ENCODE measurements at regions not wholly inside any gene's neighbourhood (a gene's known extent, or its start where the extent isn't known, plus 50 kb on each side); places are given as distances from the start of the nearest gene placed in this dataset.

DNA sequence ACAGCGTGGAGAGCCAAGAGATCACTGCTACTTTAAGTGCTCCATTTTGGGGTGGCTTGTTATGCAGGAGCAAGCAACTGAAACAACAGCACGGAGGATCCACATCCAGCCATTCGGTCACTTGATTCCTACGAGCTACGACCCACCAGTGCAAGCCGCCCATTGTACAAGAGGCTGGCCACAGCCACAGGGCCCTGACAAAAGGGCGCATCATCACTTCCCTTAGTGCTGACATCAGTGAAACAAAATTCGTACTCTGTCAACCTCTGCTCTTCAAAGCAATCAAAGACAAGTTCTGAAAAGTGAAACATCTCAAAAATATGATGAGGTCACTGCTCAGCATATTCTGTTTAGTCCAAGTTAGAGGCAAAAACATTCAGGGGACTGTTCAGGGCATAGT, 168.4 kb downstream of the GADD45G start:
- peak in 2 of 3 donors; percentile 22 to 46 for DNase-seq

DNA sequence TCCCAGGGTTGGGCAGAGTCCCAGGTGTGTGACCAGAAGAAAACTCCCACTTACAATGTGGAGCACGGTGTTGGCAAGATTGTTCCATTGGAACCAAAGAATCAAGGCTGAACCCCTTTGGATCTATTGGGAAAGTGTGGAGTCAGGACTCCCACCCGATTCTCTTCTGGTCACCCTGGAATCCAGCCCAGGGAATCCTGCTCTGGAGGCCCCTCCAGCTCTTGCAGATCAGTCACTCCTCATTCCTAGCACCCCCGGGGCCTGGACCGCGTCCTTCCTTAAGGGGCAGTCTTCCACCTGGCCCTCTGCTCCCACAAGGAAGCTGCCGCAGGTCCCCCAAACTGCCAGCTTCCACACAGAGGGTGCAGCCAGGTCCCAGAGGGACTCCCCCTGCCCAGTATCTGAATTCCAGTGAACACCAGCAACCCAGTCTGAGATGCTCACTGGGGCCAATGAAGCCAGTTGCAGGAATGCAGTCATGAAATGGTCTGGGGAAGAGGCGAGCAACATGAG, 170.1 kb downstream of the GADD45G start:
- no peak for DNase-seq

DNA sequence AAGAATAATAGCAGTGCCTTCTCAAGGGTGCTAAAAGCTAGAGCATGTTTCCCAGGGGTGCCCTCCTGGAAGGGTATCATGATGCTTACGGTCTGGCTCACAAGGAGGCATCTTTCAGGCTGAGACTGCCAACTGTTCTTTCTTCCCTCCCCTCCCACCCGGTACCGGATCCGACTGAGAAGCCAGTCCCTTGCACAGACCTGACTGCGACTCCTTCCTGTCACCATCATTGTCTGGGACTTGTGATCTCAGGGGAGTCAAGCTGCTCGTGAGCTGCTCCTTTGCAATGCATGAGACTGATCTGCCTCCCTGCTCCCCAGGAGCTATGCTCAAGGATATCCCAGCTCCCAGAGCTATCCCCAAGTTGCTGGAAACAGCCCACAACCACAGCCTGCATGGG, 170.8 kb downstream of the GADD45G start:
- no peak for DNase-seq

DNA sequence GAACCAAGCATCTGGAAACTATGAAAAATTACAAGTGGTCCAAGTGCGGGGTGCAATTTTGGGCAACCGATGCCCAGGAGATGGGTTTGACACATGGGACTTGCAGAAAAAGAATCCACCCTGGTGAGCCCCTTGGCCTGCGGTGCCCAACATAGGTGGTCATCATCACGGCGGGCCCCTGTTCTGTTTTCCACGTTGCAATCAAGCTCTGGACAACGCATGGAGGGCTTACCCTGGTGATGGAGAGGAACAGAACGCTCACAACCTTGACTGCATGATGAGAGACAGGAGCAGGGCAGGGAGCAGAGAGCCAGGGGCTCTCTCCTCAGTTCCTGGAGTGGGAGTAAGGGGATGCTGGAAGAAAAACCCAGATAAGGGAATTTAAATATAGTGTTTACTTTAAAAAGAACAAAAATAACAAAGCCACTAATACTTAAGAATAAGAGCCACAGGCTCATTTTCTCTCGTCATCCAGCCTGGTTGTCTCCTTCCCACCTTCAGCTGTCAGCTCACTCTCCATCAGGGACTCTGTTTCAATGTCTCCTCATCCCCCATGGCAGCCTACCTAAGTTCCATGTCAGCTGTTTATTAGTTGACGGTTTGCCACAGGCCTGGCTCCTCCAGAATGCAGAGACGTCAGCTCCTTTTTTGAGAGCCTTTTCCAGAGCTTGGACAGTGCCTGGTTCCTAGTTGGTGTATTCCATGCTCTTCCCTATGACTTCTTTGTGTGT, 172.1 kb downstream of the GADD45G start:
- DNase-seq, result no peak

DNA sequence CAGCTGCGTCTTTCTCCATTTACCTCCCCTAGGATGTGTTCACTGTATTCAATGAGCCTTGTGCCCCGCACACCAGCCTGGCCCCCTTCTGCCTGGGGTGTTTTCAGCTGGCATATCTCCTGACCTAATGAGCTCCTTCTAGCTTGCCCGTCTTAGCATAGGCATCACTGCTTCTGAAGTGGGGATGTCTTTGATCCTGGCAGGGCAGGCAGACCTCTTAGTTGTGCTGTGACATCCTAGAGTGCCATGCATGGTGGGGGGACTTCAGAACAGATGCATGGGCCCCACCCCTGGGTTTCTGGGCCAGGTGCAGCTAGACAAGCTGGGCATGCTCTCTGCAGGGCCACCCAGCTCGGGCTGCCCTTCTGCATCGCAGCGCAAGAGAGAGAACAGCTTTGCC, 172.7 kb downstream of the GADD45G start:
- DNase-seq, result no peak

DNA sequence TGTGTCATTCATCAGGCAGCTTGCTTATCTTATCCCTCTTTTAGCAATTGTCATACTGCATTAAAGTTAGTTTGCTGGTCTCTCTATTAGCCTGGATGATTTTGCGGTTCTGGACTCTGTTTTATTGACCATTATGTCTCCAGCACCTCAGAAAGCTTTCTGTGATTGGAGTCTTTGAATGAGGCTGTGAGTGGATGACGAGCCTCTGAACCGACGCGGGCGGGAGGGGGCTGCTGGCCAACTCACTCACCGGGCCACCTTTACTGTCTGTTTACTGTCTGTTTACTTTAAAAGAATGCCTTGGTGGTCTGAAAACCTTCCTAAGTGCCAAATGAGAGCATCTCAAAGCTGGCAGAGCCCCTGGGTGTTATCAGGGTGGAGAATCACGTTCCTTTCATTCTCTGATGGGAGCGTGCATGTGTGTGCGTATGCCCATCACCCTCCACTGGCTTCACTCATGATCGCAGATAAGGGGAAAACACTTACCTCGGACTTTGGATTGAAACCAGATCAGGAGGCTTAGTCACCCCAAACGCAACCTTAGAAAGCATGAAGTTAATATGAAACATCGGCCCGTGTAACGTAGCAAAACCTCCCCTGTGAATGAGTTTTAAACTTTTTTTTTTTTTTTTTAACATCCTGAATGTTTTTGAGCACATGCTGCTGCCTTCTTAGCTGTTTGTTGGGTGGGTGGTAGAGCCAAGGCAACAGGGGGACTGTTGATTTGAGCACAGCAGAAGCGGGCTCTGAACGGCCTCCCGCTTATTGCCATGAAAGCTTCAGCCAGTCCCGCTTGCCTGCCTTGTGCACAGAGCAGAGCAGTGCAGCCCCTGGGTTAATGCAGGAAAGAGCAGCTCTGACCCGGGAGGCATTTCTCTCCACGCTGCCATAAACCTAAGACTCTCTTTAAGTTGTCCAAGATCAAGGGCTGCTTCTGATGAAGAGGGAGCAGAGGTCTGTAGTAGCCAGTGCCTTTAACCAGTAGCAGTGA, 173.6 kb downstream of the GADD45G start:
- DNase-seq, result no peak

DNA sequence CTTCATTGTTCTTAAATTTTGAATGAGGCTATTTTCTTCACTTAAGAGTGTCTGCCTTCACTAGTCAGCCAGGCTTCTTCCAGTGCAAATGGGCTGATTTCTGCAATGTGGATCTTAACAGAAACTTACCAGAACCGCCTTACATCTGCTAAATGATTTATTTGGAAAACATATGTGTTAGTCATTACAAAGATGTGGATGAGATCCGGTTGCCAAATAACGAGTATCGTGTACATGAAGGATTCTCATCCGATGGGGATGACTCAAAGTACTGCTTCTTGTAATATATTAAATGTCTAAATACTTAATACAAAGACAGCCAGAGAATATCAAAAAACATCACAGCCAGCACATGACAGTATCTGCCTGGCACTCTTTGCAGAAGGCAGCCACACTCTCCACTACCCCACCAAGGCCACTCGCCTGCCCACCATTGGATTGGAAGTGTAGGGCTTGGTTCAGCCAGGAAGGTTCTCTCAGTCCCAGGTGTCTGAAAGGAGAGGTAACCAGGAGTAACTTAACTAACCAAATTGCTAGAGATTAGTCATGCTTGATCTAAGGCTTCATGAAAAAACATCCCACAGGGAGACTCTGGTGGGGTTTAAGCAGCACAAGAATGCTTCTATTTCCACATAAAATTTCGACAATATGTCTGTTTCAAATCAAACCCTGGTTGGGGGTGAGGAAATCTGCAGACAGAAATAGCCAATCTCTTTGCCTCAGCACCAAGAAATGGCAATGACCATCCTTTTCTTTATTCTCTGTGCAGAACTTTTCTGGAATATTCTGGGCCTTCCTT, 174.8 kb downstream of the GADD45G start:
- DNase-seq, result no peak

DNA sequence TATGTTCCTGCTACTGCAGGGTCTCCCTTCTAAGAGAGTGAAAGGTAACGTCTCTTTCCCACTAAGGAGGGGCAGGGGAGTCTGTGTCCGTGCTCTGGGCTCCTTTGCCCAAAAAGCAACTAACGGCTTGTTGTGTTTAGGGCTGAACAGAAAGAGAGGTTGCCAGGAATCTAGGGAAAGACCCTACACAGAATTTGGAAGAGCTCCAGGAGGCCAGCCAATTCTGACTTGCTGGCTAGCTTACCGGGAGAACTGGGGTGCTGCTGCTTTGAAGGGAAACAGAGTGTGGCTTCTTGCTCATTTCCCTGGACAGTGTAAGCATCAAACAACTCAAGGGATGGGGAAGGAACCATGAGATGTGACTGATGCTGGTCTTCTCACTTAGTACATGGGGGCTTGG, 176.1 kb downstream of the GADD45G start:
- no peak for DNase-seq

DNA sequence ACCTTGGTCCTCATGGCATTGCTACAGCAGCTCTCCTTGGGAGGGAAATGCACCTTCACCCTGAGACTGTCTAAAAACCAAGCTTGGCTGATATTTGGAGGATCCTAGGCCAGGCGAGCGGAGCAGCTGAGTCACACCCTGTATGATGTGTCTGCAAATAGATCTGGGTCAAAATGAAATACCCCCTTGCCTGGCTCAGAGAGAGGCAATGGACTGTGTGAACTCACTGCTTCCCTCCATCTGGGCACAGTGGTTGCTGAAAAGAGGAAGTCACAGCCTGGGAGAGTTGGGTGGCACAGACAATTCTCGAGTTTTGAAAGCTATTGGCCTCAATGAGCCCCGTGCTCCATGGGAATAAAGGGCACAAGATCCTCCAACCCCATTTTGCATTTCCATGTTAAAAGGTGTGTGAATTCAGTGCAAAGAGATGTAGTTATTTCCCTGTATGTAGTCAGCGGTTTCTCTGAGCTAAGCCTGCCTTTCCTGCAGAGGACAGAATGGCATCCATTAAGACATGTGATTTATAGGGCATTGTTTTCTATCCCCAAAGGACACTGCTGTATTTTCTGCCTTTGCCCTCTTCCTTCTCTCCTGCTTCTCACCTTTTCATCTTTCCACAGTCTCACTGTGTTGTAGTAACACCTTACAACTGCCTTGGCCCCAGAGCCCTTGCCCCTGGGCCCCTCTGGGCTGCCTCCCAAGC, 177.2 kb downstream of the GADD45G start:
- DNase-seq, result peak; percentile 85 to 94 (median 86)

DNA sequence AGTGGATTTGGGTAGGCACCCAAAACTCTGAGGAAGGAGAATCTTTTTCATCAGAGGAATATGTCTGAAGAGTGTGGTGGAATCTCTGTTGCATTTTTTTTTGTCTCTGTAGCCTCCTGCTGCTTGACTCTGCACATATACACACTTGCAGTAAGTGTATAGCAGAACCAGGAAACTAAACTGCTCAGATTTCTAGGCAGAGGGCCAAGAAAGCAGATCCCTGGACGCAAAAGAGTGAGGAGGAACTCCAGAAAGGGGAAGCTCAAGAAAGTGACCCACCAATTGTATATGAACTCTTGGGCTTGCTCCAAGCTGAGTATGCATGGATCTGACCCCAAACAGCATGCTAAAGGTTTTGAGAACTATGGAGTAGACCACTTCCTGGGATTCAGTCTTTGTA, 181.8 kb downstream of the GADD45G start:
- peak; percentile 82 to 88 (median 87) for DNase-seq

DNA sequence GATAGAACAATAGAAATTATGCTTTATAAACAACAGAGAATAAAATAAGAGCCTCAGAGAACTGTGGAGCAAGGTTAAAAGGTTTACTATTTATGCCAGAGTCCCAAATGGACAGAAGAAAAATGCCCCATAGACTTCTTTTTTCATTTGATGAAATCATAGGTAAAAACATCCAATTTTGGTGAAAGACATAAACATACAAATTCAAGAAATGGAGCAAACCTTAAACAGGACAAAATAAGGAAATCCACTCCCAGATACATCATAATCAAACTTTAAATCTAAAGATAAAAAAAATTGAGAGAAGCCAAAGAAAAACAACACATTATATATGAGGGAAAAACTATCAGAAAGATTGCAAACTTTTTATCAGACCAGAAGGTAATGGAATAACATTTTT, 182.8 kb downstream of the GADD45G start:
- DNase-seq, result no peak

DNA sequence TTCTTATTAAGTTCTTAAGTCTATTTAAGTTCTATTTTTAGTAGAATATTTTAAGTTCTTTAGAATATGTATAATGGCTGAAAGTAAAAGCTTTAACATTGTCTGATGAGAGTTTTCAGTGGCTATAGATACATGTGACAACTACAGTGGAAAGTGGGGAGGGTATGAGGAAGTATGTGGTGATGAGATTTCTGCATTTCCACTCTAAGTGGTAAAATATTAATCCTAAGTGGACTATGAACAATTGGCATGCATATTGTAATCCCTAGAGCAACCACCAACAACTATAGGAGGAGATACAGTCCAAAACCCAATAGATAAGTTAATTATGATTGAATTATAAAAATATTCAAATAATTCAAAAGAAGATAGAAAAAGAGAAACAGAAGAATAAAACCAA, 183.6 kb downstream of the GADD45G start:
- peak in 2 of 3 donors; percentile 34 to 41 for DNase-seq

DNA sequence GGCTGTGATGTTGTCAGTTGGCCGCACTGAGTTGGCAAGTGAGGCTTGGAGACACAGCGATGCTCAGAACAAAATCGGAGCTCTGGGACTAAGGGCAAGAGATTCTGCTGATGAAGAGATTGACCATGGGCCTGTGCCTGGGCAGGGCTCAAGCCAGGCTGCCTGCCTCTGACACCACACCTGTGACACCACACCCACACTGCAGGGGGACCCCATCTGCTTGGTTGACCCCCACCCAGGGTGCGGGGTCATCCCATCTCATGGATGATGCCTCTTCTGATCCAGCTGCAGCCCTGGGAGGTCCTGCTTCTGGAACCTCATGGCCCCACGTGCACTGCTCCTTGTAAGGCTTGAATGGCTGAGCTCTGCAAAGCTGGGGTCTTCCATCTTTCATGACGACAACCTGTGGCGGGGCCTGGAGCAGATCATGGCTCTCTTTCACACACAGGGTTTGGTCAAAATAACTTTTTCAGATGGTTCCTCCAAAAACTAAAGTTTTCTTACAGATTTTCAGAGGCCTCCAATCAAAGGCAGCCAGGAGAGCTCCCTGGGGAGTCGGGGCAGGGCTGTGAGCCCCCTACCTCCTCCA, 185.2 kb downstream of the GADD45G start:
- no peak for DNase-seq

DNA sequence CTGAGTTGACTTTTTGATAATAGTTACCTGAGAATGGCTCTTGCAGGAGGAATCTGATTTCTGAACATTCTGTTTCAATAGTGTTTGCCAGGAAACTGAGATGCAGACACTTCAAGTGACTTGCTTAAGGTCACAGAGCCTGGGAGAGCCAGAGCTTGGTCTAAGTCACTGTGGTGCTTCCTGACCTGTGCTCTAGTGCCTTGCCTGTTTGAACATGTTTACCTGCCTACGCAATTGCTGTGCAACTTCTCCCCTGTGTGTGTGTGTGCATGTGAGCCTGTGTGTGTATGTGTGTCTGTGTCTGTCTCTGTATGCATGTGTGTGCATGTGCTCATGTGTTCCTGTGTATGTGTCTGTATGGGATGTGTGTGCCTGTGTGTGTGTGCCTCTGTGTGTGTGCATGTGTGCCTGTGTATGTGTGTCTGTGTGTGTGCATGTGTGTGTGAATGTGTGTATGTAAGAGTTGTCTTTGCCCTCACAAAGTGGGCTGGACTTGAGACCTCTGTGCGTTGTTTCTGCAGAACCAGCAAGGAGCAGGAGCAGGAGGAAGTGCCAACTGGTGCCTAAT, 185.8 kb downstream of the GADD45G start:
- no peak for DNase-seq

DNA sequence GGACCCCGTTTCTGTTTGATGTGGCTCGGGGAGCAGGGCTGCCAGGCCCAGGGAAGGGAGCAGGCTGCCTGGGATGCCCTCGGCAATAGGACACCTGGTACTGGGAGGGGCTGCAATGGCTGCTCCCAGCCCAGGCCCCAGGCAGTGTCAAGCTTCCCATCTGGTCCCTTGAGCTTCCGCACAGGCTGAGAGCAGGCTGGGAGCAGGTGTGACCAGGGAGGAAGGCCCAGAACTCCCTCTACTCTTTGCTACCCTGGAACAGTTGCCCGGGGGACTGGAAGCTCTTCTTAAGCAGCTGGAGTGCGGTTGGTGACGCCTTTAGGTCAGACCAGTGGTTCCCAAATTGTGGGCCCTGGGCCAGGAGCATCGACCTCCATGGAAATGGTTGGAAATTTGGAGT, 186.9 kb downstream of the GADD45G start:
- no peak for DNase-seq

DNA sequence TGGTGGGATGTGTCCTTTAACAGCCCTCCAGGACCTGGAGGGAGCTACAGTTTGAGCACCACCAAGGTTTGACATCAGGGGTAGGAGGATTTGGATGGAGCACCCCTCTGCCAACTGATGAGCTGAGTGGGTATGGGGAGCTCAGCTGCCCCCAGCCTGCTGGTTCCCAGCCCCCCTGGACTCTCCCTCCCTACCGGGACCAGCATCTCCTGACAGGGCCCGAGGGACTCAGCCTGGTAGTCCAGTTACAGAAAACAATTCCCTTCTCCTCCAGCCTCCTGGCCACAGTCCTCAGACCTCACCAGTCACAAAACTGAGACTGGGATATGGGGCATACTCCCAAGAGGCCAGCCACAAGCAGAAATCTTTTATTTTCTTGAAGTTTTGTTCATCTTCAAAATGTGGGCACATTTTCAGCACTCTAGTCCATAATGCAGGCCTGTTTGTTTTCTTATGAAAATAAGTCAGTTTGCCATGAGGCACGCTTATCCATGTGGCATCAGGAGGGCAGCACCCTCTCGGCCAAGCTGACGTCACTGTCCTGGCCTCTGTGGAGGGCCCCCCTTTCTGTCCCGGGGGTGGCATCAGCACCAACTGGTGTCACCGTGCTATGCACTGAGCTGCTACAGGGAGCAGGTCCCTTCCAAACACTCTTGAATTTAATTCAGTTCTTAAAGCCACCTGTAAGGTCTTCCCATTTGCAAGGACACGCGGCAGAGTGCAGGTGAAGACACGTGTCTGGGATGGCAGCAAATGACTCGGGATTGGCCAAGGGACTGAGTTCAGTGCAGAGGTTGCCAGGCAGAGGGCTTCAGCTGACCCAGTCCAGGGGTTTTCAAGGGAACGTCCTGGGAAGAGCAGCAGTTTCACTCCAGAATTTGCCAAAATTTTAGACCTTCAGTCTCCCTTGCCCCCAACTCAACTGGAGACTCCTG, 187.6 kb downstream of the GADD45G start:
- no peak for DNase-seq

DNA sequence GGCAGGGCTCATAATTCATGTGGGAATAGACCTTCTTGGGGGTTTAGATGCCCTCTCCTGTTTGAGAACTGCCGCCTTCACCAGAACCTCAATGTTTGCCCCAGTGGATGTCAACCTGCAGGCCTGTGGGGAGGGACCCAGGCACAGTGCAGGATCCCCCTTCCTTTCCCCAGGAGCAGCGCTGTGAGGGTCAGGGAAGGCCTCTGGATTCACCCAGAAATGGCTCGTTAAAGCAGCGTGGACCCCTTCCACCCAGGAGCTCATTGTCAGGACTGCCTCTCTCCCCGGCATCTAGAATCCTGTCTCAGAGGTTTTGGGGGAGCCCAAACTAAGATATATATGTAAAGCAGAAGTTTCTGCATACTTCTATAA, 188.3 kb downstream of the GADD45G start:
- DNase-seq, result no peak

DNA sequence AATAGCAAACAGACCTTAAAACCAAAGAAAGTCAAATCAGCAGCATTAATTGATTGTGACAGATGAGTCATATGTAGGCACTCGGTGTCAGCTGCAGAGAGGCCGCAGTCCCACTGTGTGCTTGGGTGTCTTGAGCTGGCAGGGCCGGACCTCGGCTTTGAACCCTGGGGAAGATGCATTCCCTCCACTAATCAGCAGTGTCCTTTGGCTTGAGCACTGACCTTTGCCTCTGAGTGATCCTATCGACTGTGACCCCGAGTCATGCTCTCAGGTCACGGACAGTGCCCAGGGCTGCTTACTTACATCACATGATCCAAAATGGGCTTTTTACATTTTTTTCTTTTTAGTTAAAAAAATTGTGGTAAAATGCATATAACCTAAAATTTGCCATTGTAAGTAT, 188.7 kb downstream of the GADD45G start:
- DNase-seq, result no peak

DNA sequence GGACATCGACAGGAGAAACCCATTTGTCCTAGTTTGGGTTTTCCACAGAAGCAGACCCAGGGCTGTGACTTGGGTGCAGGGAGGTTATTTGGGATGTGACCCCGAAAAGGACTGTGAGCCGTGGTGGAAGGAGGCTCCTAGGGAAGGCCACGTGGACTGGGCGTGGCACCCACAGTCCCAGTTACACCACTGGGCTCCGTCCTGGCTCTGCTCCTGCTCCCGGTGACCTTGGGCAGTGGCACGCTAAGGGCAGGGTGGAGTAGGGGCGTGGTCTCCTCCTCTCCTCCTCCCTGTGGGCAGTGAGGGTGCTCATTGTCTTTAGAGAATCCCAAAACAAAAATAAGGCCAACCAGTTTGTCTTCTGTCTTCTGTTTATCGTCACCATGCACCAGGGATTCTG, 190.1 kb downstream of the GADD45G start:
- DNase-seq, result no peak

DNA sequence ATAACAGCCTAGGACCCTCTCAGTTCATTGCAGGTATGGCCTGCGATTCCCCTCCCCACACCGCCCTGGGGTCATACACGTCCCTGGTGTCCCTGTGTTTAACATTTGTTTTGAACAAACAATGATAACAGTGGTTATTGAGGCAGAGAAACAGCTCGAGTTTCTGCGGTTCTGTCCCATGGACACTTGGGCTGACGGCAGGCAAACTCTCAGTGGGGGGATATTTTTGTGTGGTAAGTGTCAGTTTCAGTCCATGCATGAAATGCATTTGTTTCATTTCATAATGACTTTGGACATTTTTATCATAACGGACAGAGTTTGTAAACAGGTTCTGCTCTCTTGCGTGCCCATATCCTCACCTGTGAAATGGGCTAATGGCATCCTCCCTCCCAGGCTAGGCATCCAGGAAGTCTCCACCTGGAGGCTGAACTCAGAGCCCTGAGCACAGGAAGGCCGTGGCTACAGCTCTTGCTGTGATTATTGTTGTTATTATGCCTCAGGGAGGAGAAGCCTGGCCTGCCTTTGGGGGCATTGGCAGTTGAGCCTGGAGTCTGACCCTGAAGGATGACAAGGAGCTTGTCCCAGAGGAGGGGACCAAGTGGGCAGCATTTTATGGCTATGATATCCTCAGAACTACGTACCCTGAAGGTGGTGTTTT, 190.9 kb downstream of the GADD45G start:
- DNase-seq, result no peak
